ENCODE measurements at regions not wholly inside any gene's neighbourhood (a gene's known extent, or its start where the extent isn't known, plus 50 kb on each side); places are given as distances from the start of the nearest gene placed in this dataset.

DNA sequence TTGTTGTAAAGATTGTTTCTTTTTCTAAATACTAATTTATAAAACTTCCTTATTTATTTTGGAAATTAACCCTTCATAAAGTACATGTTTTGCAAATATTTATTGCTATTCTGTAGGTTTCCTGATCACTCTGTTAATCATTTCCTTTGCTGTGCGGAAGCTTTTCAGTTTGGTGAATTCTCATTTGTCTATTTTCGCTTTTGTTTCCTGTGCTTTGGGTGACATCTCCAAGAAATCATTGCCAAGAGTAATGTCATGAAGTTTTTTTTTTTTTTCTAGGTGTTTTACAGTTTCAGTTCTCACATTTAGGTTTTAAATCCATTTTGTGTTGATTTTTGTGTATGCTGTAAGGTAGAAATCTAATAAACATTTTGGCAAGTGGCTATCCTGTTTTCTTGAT, 1899.8 kb upstream of the ACO1 start:
- no peak overlapping the region for H3K14ac ChIP-seq (ENCODE audit: low read length)
- H2BK5ac ChIP-seq (ENCODE audit: low read depth, low read length, poor library complexity): no peak overlapping the region
- H3K4ac ChIP-seq (ENCODE audit: low read depth, low read length): no peak overlapping the region
- no peak overlapping the region for H3K9ac ChIP-seq (ENCODE audit: low read length)
- H3K9me3 ChIP-seq (ENCODE audit: insufficient read depth, low read depth, low read length): no peaks in the 10 kb centered on the region
- no peak overlapping the region for H4K12ac ChIP-seq (ENCODE audit: low read depth, low read length)
- H3K79me1 ChIP-seq (ENCODE audit: low read length): no peaks in the 10 kb centered on the region
- no peaks in the 10 kb centered on the region for H3K36me3 ChIP-seq (ENCODE audit: control insufficient read depth in 1 of 2, insufficient read depth in 2 of 2, low read length in 2 of 2)
- H3K18ac ChIP-seq (ENCODE audit: low read length): no peak overlapping the region
- no peak overlapping the region for H3K23ac ChIP-seq (ENCODE audit: low read length)
- no peak overlapping the region for H2BK12ac ChIP-seq (ENCODE audit: low read length)
- H3K4me1 ChIP-seq (ENCODE audit: control insufficient read depth in 1 of 2, insufficient read depth in 2 of 2, low read length in 2 of 2): no peaks in the 10 kb centered on the region
- no peak overlapping the region for H2AK5ac ChIP-seq (ENCODE audit: low read length)
- no peaks in the 10 kb centered on the region for H3K27me3 ChIP-seq (ENCODE audit: insufficient read depth, low read length)
- no peak overlapping the region for H4K91ac ChIP-seq (ENCODE audit: low read depth, low read length)
- DNase-seq: no peak
- no peak overlapping the region for H4K8ac ChIP-seq (ENCODE audit: low read depth, low read length)
- no peak overlapping the region for H2BK120ac ChIP-seq (ENCODE audit: insufficient read depth, low read length, poor library complexity)
- no peaks in the 10 kb centered on the region for H3K79me2 ChIP-seq (ENCODE audit: control insufficient read depth, insufficient read depth, low read length, poor library complexity)
- no CpG with 5 or more reads among the region's 2 CpGs for WGBS (ENCODE audit: extremely low coverage, insufficient coverage, insufficient read length)
- H3K4me3 ChIP-seq (ENCODE audit: low read depth, low read length): no peak overlapping the region
- H2AFZ ChIP-seq (ENCODE audit: insufficient read depth, low read length, poor library complexity): no peak overlapping the region
- H3K27ac ChIP-seq (ENCODE audit: low read depth, low read length): no peak overlapping the region
- no peak overlapping the region for H3K4me2 ChIP-seq (ENCODE audit: low read length)

DNA sequence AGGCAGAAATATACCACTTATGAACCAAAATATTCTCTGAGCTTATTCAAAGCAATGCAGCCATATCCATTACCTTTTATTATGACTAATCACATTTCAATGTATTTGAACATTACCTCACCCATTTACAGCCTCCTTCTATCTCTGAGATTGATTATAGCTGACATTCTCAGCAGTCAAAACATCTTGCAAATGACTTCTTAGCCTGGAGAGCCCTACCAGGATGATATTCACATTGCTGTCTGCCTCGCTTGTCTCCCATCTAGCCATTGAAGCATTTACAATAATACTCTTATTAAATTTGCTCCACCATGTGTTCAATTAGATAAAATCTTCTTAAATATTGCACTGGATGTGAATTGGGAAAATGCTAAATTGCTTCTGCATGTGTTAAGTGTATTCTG, 1879.9 kb upstream of the ACO1 start:
- no peaks in the 10 kb centered on the region for H3K4me1 ChIP-seq (ENCODE audit: control insufficient read depth in 1 of 2, insufficient read depth in 2 of 2, low read length in 2 of 2)
- DNase-seq: no peak
- no peak overlapping the region for H3K23ac ChIP-seq (ENCODE audit: low read length)
- H4K91ac ChIP-seq (ENCODE audit: low read depth, low read length): no peak overlapping the region
- no peak overlapping the region for H2AFZ ChIP-seq (ENCODE audit: insufficient read depth, low read length, poor library complexity)
- no peak overlapping the region for H4K8ac ChIP-seq (ENCODE audit: low read depth, low read length)
- H3K79me1 ChIP-seq (ENCODE audit: low read length): no peaks in the 10 kb centered on the region
- no peak overlapping the region for H2BK5ac ChIP-seq (ENCODE audit: low read depth, low read length, poor library complexity)
- no peak overlapping the region for H3K9ac ChIP-seq (ENCODE audit: low read length)
- H3K27me3 ChIP-seq (ENCODE audit: insufficient read depth, low read length): no peaks in the 10 kb centered on the region
- no peaks in the 10 kb centered on the region for H3K79me2 ChIP-seq (ENCODE audit: control insufficient read depth, insufficient read depth, low read length, poor library complexity)
- no peak overlapping the region for H3K4me3 ChIP-seq (ENCODE audit: low read depth, low read length)
- no peak overlapping the region for H3K27ac ChIP-seq (ENCODE audit: low read depth, low read length)
- no peak overlapping the region for H4K12ac ChIP-seq (ENCODE audit: low read depth, low read length)
- no peak overlapping the region for H3K14ac ChIP-seq (ENCODE audit: low read length)
- no peaks in the 10 kb centered on the region for H3K36me3 ChIP-seq (ENCODE audit: control insufficient read depth in 1 of 2, insufficient read depth in 2 of 2, low read length in 2 of 2)
- H3K4me2 ChIP-seq (ENCODE audit: low read length): no peak overlapping the region
- no peak overlapping the region for H2AK5ac ChIP-seq (ENCODE audit: low read length)
- H3K4ac ChIP-seq (ENCODE audit: low read depth, low read length): no peak overlapping the region
- H3K18ac ChIP-seq (ENCODE audit: low read length): no peak overlapping the region
- no peak overlapping the region for H2BK120ac ChIP-seq (ENCODE audit: insufficient read depth, low read length, poor library complexity)
- no CpG with 5 or more reads among the region's 1 CpG for WGBS (ENCODE audit: extremely low coverage, insufficient coverage, insufficient read length)
- no peaks in the 10 kb centered on the region for H3K9me3 ChIP-seq (ENCODE audit: insufficient read depth, low read depth, low read length)
- no peak overlapping the region for H2BK12ac ChIP-seq (ENCODE audit: low read length)

DNA sequence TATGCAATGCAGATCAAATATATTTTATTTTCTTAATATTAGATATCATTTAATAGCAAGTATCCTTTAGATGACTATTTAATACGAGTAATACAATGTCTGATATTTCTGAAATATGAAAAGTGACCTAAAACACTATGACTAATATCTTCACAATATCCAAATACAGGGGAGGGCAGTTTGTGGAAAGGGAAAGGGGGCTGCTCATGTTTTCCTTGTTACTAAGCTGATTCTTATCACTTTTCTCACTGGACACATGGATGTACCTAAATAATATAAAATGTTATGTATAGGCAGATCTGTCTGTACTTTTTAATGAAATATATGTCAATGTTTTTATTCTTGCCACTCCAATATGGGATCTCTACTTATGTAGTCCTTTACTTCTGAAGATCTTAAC, 1879.1 kb upstream of the ACO1 start:
- Histone ChIP-seq H3K9me3 (ENCODE audit: insufficient read depth, low read depth, low read length) (no peaks in the 10 kb centered on the region), H3K79me2 (ENCODE audit: control insufficient read depth, insufficient read depth, low read length, poor library complexity) (no peaks in the 10 kb centered on the region), H2BK5ac (ENCODE audit: low read depth, low read length, poor library complexity) (no peak overlapping the region), H3K4me1 (ENCODE audit: control insufficient read depth in 1 of 2, insufficient read depth in 2 of 2, low read length in 2 of 2) (no peaks in the 10 kb centered on the region), H3K14ac (ENCODE audit: low read length) (no peak overlapping the region), H4K12ac (ENCODE audit: low read depth, low read length) (no peak overlapping the region), H3K4ac (ENCODE audit: low read depth, low read length) (no peak overlapping the region), H3K4me2 (ENCODE audit: low read length) (no peak overlapping the region), H3K27ac (ENCODE audit: low read depth, low read length) (no peak overlapping the region), H3K23ac (ENCODE audit: low read length) (no peak overlapping the region), H2AK5ac (ENCODE audit: low read length) (no peak overlapping the region), H2BK120ac (ENCODE audit: insufficient read depth, low read length, poor library complexity) (no peak overlapping the region), H4K91ac (ENCODE audit: low read depth, low read length) (no peak overlapping the region), H3K4me3 (ENCODE audit: low read depth, low read length) (no peak overlapping the region), H3K79me1 (ENCODE audit: low read length) (no peaks in the 10 kb centered on the region), H2AFZ (ENCODE audit: insufficient read depth, low read length, poor library complexity) (no peak overlapping the region), H3K18ac (ENCODE audit: low read length) (no peak overlapping the region), H2BK12ac (ENCODE audit: low read length) (no peak overlapping the region), H3K36me3 (ENCODE audit: control insufficient read depth in 1 of 2, insufficient read depth in 2 of 2, low read length in 2 of 2) (no peaks in the 10 kb centered on the region), H3K9ac (ENCODE audit: low read length) (no peak overlapping the region), H3K27me3 (ENCODE audit: insufficient read depth, low read length) (no peaks in the 10 kb centered on the region), H4K8ac (ENCODE audit: low read depth, low read length) (no peak overlapping the region)
- no CpG with 5 or more reads among the region's 1 CpG for WGBS (ENCODE audit: extremely low coverage, insufficient coverage, insufficient read length)
- no peak for DNase-seq

DNA sequence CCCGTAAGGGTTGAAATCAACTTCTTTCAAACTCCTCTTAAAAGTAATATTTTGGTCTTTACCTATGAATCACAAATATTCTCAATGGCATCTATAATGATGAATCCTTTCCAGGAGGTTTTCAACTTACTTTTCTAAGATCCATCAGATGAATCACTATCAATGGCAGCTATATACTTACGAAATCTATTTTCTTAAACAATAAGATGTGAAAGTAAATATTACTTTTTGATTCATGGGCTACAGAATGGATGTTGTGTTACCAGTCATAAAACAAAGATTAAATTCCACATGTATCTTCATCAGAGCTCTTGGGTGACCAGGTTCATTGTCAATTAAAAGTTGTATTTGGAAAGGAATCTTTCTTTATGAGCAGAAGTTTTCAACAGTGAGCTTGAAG, 1877.7 kb upstream of the ACO1 start:
- Histone ChIP-seq H2BK120ac (ENCODE audit: insufficient read depth, low read length, poor library complexity) (no peak overlapping the region), H4K8ac (ENCODE audit: low read depth, low read length) (no peak overlapping the region), H3K79me2 (ENCODE audit: control insufficient read depth, insufficient read depth, low read length, poor library complexity) (no peaks in the 10 kb centered on the region), H2BK12ac (ENCODE audit: low read length) (no peak overlapping the region), H3K27ac (ENCODE audit: low read depth, low read length) (no peak overlapping the region), H2BK5ac (ENCODE audit: low read depth, low read length, poor library complexity) (no peak overlapping the region), H2AFZ (ENCODE audit: insufficient read depth, low read length, poor library complexity) (no peak overlapping the region), H3K4me1 (ENCODE audit: control insufficient read depth in 1 of 2, insufficient read depth in 2 of 2, low read length in 2 of 2) (no peaks in the 10 kb centered on the region), H3K9ac (ENCODE audit: low read length) (no peak overlapping the region), H3K79me1 (ENCODE audit: low read length) (no peaks in the 10 kb centered on the region), H4K12ac (ENCODE audit: low read depth, low read length) (no peak overlapping the region), H3K14ac (ENCODE audit: low read length) (no peak overlapping the region), H3K18ac (ENCODE audit: low read length) (no peak overlapping the region), H3K4me3 (ENCODE audit: low read depth, low read length) (no peak overlapping the region), H4K91ac (ENCODE audit: low read depth, low read length) (no peak overlapping the region), H2AK5ac (ENCODE audit: low read length) (no peak overlapping the region), H3K27me3 (ENCODE audit: insufficient read depth, low read length) (no peaks in the 10 kb centered on the region), H3K23ac (ENCODE audit: low read length) (no peak overlapping the region), H3K9me3 (ENCODE audit: insufficient read depth, low read depth, low read length) (no peaks in the 10 kb centered on the region), H3K36me3 (ENCODE audit: control insufficient read depth in 1 of 2, insufficient read depth in 2 of 2, low read length in 2 of 2) (no peaks in the 10 kb centered on the region), H3K4ac (ENCODE audit: low read depth, low read length) (no peak overlapping the region), H3K4me2 (ENCODE audit: low read length) (no peak overlapping the region)
- DNase-seq: no peak
- WGBS (ENCODE audit: extremely low coverage, insufficient coverage, insufficient read length): no CpG with 5 or more reads among the region's 2 CpGs
